Gastroesophageal sphincter (tissue), 3 donors: ENCODE measurements at regions not wholly inside any gene's neighbourhood (a gene's known extent, or its start where the extent isn't known, plus 50 kb on each side); places are given as distances from the start of the nearest gene placed in this dataset.

Experiments
- CTCF ChIP-seq, 4 experiments: fragments of 200-600 bp in 2 of 4; fragments of 450-650 bp in 2 of 4; sonication (generic) in 1 of 4; IDR thresholded peaks; one replicate each; pipeline ENCODE4 v1.5.1; 2017 to 2019; ENCODE audit warnings: antibody characterized with exemption in 4 of 4, mild to moderate bottlenecking in 2 of 4, moderate library complexity in 2 of 4
- POLR2AphosphoS5 ChIP-seq: sonication (generic); formaldehyde crosslinking; IDR thresholded peaks from one replicate; pipeline ENCODE4 v1.6.1; 2017; ENCODE audit warnings: antibody characterized with exemption

GRCh38 chr14:84767434-84767833 lies 762.5 kb upstream of the FLRT2 start:
- no peak for TF ChIP-seq CTCF (IDR thresholded peaks at IDR 0.05)
- no peak for TF ChIP-seq POLR2AphosphoS5
